KOPT-K1 (cell line): ENCODE measurements at regions not wholly inside any gene's neighbourhood (a gene's known extent, or its start where the extent isn't known, plus 50 kb on each side); places are given as distances from the start of the nearest gene placed in this dataset.

ENCODE experiments used
- H3K27ac ChIP-seq: fragments of 200-600 bp; sonication (generic); 2 replicates; pipeline ENCODE4 v1.5.1; 2016; ENCODE audit warnings: antibody characterized with exemption, mild to moderate bottlenecking, low read depth, low read length; ENCODE audit not compliant: poor library complexity, severe bottlenecking
- H3K36me3 ChIP-seq: fragments of 200-600 bp; sonication (generic); 2 replicates; pipeline ENCODE4 v1.5.1; 2017; ENCODE audit warnings: antibody characterized with exemption, mild to moderate bottlenecking, low read length, moderate library complexity; ENCODE audit not compliant: insufficient read depth
- H3K9me3 ChIP-seq: fragments of 200-600 bp; sonication (generic); 2 replicates; pipeline ENCODE4 v1.5.1; 2017; ENCODE audit warnings: antibody characterized with exemption, low read length, mild to moderate bottlenecking; ENCODE audit not compliant: insufficient read depth, poor library complexity, severe bottlenecking

DNA sequence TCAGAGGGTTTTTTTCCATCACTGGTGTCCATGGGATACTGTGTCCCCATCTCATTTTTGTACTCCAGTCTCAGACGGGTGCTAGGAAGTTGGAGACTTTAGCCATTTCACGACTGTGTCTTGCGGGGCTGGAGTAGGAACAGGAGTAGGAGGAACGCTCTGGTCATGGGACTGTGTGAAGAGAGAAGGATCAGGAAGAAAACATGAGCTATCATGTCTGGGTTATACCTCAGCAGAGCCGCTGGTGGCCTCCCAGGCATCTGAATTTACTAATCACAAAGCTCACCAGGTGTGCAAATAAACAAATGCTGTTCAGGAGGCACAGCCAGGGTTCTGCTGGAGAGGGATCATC, 225.4 kb downstream of the SEC14L1 start:
- Histone ChIP-seq H3K9me3 (no peaks in the 10 kb centered on the region), H3K27ac (peak overlapping the region; percentile 14), H3K36me3 (no peaks in the 10 kb centered on the region)

DNA sequence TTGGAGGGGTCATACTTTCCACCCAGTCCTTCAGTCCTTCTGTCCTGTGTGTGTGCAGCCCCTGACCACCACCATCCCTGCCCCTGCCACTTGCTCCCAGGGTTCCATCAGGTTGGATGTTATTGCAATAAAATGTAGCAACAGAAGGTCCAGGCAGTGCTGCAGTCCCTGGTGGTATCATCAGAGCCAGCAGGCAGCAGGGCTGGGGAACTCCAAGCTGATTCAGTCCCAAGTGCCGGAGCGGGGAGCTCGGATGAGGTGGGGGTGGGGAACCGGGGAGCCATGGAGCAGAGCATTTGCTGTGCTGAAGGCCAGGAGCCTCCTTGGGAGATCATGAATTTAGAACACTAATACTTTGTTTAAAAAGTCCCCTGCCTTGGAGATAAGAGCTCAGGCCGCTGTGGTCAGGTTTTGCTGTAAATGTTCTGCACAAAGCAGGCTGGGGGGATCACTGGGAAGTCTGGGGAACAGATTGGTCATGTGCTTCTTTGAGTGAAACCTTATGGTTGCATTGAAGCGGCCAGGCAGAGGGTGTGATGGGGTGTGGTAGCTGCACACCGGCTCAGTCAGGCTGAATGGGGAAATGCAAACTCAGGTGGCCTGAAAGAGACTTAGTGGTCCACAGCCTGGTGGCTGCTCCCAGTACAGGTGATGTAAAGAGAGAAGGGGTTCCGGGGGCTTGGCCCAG, 225.9 kb downstream of the SEC14L1 start:
- Histone ChIP-seq H3K36me3 (no peaks in the 10 kb centered on the region), H3K27ac (no peak overlapping the region)

DNA sequence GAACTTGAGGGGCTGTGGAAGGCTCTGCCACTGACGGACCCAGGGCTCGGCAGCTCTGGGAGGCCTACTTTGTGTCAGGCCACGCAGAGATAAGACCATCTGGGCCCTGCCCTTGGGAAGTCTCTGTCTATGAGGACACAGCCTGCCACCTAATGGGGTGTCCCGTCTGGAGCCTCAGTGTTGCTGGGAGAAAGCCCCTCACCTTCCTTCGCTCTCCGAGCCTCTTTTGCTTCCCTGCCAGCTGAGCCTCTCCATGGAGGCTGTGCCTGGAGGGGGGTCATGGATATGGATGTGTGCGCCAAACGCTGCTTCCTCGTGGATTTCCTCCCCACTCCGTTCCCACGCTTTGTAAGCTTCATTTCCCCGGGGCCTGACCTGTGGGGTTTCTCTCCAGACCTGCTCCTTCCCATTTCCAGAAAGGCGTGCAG, 228.8 kb downstream of the SEC14L1 start:
- H3K27ac ChIP-seq = no peak overlapping the region
- no peaks in the 10 kb centered on the region for H3K36me3 ChIP-seq
- H3K9me3 ChIP-seq = no peaks in the 10 kb centered on the region

More for the DNA sequence above, 225.9 kb downstream of the SEC14L1 start:
- H3K9me3 ChIP-seq = no peaks in the 10 kb centered on the region

DNA sequence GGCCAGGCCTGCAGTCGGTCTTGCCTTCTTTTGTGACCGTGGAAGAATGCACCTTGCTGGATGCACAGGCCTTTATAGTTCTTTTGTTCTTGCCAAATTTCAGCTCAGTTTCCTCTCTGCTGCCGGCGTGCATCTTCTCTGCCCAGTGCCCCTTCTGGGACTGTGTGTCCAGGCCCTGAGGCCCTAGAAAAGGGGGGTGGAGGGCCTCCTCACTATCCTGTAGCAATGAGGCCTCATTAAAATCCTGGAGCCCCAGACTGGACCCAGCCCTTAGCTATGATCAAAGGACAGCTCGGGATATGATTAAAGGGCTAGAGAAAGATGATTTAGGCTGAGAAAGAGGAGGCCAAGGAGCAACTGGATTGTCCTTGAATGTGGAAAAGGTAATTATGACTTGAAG, 229.8 kb downstream of the SEC14L1 start:
- no peak overlapping the region for H3K27ac ChIP-seq
- H3K36me3 ChIP-seq = no peaks in the 10 kb centered on the region
- no peaks in the 10 kb centered on the region for H3K9me3 ChIP-seq

DNA sequence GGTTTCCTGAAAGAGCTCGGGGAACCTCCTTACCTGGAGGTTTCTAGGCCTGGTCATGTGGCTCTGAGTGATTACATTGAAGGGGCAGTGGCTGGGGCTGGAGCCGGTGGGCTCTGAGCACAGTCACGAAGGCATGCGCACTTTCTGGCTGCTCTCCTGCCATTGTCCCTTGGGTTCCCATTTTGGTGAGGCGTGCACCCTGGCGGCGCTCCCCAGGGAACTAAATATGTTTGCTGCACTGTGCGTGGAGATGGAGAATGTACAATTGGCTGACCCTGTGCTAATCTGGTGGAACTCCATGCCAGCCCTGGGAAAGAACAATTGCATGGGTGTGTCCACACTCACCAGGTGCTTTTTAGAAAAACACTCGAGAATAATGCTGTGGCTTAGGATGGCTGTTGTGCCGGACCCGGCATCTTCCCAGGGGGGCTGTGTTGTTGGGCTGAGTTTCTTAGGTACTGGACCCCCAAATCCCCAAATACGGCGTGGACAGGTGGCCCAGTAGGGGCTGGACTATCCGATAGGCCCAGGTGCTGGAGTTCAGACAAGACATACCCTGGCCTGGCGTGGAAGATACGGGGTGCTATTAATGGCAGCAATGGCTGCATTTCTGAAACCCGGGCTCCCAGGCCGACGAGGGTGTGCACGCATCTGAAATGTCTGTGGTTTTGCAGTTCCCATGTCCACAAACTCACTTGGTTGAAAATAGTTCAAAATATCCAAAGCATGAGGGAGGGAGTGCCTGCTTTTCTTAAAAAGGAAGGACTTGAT, 230.5 kb downstream of the SEC14L1 start:
- Histone ChIP-seq H3K9me3 (no peaks in the 10 kb centered on the region), H3K36me3 (no peaks in the 10 kb centered on the region), H3K27ac (no peak overlapping the region)

DNA sequence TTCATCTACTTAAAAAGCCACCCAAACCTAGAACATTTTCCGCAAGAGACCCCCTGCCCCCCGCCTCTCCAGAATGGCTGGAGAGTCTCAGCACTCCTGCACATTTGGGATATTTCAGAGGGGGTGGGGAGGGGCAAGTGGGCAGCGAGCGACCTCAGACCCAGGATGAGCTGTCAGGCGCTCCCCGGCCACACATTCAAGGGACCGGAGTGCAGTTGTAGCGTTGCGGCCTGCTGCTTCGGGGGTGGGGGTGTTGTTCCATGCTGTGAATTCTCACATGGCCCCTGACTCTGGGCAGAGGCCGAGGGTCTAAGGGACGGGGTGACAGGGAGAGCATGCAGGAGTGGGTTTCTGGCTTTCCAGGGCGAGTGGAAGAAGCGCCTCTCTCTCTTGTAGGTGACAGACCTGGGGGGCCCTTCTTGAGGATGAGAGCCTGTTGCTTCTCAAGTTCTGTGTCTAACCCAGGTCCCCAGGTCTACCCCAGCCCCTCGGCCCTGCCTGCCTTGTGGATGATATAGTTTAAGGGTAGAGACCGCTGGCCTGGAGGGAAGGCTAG, 231.2 kb downstream of the SEC14L1 start:
- peak overlapping the region; percentile 78 for H3K27ac ChIP-seq
- H3K9me3 ChIP-seq = no peaks in the 10 kb centered on the region
- H3K36me3 ChIP-seq = no peaks in the 10 kb centered on the region

DNA sequence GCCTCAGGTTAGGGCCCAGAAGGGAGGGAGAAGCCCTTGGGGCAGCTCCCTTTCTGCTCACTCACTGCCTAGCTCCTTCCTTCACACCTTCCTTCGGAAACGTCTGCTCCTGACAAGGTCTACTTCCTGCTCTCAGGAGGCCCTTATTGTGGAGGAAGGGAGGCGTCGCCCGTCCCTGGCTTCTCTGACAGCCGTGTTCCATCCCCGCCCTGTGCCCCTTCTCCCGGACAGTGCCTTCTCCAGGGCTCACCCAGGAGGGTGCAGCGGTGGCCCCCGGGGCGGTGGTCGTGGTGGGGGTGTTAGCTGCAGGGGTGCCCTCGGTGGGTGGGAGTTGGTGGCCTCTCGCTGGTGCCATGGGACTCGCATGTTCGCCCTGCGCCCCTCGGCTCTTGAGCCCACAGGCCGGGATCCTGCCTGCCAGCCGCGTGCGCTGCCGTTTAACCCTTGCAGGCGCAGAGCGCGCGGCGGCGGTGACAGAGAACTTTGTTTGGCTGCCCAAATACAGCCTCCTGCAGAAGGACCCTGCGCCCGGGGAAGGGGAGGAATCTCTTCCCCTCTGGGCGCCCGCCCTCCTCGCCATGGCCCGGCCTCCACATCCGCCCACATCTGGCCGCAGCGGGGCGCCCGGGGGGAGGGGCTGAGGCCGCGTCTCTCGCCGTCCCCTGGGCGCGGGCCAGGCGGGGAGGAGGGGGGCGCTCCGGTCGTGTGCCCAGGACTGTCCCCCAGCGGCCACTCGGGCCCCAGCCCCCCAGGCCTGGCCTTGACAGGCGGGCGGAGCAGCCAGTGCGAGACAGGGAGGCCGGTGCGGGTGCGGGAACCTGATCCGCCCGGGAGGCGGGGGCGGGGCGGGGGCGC, 231.9 kb downstream of the SEC14L1 start:
- Histone ChIP-seq H3K9me3 (no peaks in the 10 kb centered on the region), H3K27ac (peak overlapping the region; percentile 78), H3K36me3 (no peaks in the 10 kb centered on the region)

DNA sequence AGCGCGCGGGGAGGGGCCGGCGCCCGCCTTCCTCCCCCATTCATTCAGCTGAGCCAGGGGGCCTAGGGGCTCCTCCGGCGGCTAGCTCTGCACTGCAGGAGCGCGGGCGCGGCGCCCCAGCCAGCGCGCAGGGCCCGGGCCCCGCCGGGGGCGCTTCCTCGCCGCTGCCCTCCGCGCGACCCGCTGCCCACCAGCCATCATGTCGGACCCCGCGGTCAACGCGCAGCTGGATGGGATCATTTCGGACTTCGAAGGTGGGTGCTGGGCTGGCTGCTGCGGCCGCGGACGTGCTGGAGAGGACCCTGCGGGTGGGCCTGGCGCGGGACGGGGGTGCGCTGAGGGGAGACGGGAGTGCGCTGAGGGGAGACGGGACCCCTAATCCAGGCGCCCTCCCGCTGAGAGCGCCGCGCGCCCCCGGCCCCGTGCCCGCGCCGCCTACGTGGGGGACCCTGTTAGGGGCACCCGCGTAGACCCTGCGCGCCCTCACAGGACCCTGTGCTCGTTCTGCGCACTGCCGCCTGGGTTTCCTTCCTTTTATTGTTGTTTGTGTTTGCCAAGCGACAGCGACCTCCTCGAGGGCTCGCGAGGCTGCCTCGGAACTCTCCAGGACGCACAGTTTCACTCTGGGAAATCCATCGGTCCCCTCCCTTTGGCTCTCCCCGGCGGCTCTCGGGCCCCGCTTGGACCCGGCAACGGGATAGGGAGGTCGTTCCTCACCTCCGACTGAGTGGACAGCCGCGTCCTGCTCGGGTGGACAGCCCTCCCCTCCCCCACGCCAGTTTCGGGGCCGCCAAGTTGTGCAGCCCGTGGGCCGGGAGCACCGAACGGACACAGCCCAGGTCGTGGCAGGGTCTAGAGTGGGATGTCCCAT, 232.8 kb downstream of the SEC14L1 start:
- H3K36me3 ChIP-seq = no peaks in the 10 kb centered on the region
- peak overlapping the region; percentile 78 for H3K27ac ChIP-seq
- no peaks in the 10 kb centered on the region for H3K9me3 ChIP-seq

DNA sequence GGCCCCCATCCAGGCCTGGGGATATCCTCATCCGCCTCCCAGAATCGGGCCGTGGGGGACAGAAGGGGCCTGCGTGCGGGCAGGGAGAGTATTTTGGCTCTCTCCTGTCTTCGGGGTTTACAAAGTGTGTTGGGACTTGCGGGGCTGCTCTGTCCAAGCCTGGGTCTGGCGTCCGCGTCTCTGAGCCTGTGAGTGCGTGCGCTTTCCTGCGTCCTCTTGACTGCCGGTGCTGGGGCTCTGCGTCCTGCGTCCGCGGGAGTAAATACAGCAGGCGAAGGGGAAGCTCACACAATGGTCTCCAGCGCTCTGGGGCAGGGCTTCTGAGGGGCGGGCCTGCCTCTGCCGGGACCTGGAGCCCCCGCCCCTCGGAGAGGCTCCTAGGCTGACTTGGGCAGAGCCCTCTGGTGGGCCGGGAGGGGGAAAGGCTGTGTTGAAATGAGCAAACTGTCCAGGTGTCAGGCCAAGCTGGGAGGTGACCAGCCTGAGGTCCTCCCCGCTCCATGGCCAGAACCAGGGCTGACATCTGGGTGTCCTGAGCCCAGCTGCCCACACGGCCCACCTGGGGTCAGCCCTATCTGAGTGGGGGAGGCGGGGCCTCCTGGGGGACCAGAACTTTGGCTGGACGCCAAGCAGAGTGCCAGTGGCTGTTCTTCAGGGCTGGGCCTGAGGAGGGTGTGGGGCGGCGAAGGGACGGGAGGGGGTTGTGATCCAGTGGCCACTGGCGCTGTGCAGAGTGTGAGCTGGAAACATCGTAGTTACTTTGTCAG, 233.6 kb downstream of the SEC14L1 start:
- Histone ChIP-seq H3K9me3 (no peaks in the 10 kb centered on the region), H3K27ac (peak overlapping the region; percentile 78), H3K36me3 (no peaks in the 10 kb centered on the region)

DNA sequence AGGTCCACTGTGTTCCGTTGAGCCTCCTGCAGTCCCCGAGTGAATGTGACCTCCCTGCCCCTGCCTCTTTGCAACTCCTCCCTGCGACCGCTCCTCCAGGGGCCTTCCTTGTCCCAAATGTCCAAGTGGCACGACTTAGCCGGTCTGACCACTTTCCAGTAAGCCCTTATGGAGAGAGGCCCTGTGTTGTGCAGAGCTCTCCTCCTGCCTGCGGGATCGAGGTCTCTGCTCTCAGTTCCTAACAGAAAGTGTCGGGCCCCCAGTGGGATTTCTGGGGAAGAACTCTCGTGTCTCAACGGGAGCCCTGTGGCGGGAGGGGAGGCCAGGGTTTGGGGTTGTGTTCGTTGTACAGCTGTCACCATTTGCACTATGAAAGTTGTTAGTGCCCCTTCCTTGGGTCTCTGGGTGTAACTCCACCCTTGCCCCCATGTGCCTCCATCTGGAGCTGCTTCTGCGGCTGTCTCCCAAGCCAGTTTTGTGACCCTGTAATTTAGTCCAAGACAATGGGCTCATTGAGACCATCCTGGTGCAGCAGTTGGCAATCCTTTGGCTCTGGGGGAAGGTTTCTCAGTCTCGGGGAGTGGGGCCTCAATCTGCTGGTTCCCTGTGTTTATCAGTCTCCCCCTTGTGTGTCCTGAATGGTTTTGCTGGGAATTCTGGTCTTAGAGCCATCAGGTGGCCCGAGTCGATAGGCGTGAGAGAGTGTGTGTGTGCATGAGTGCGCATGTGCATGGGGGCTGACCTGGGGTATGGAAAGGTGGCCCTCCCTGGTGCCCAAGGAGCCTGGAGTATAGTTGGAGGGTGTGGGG, 234.5 kb downstream of the SEC14L1 start:
- Histone ChIP-seq H3K9me3 (no peaks in the 10 kb centered on the region), H3K36me3 (no peaks in the 10 kb centered on the region), H3K27ac (peak overlapping the region; percentile 4)

DNA sequence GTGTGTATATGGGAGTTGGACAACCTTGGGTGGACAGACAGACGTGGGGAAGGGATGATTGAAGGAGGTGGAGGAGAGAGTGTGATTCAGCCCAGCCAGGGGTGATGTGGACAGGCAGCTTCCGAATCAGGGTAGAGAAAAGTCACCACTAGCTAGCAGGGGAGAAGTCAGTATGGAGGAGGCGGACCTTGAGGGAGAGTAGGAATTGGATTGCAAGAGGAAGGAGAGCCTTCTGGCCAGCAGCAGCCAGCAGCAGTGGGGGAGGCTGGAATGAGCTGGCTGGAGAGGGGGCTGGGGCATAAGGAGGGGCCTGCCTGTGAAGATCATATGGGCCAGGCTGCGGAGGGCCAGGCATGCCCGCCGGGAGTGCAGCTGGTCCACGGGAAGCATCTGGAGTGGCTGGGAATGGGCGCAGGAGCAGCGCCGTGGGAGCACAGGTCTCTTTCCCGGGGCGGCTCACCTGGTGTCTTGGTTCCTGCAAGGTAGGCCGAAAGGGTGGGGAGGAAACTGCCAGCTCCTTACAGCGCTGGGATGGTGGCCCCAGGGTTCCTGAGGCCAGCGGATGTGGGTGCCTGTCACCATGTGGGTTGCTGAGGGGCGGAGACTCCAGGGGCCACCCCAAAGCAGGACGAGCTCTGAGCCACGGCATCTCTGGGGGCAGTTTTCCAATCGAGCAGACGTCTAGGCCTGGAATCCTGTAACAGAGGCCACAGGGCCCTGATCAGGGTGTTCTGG, 235.3 kb downstream of the SEC14L1 start:
- H3K27ac ChIP-seq = peak overlapping the region; percentile 4
- no peaks in the 10 kb centered on the region for H3K9me3 ChIP-seq
- no peaks in the 10 kb centered on the region for H3K36me3 ChIP-seq

DNA sequence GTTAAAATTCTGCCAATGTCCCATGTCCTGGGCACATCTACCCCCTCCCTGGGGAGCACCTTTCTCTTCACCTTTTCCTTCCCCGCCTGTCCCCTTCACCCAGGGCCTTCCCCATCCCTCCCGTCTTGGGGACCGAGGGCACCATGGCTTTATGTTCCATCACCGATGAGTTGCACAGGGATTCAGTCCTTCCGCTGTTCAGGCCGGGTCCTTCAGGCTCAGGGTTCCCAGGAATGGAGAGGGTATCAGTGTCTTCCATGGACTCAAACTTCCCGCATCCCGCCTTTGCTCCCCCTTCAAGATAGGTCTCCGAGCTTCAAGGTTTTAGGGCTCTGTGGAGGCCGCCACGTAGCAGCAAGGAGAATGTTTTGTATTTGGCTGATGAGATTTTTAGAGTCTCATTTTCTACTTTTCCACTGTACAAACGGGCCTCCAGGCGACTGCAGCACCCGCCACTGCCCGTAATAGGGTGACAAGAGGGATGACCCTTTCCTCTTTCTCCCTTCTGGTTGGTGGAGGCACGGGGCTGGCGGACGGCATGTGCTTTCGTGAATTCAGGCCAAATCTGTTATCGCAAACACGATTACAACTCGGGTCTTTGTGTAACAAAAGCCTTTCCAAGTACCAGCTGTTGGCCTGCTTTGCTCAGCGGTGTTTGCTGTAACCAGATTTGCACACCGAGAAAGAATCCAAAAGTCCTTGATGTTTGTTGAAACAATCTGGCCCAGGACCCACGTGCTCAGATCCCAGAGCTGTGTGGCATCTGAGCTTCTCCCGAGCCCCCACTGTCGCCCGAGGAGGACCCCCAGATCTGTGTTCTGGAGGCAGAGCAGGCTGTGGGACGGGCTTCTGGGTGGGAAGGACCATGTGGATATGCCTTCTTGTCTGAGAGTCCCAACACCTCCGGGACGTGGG, 236.3 kb downstream of the SEC14L1 start:
- Histone ChIP-seq H3K27ac (peak overlapping the region; percentile 4), H3K9me3 (no peaks in the 10 kb centered on the region), H3K36me3 (no peaks in the 10 kb centered on the region)
